SK-N-SH (cell line): ENCODE measurements at regions not wholly inside any gene's neighbourhood (a gene's known extent, or its start where the extent isn't known, plus 50 kb on each side); places are given as distances from the start of the nearest gene placed in this dataset.

Experiments
- CTCF ChIA-PET: fragments of 300-600, 350-600 bp; formaldehyde crosslinking; extraction: SDS; loops from one replicate; lab custom pipeline; 2021; lab: Yijun Ruan, JAX
- POLR2A ChIA-PET: fragments of 350-600 bp; sonication (Branson Sonifier 250); formaldehyde crosslinking; extraction: SDS; loops from one replicate; lab custom pipeline; 2020; ENCODE audit warnings: antibody characterized with exemption, inconsistent platforms; lab: Yijun Ruan, JAX
- DNase-seq: peaks from one replicate; pipeline ENCODE4 v3.0.0; 2012
- H2AFZ ChIP-seq: fragments of 200-600 bp; sonication (generic); 2 replicates; pipeline ENCODE4 v1.8.1; 2016; ENCODE audit warnings: antibody characterized with exemption, mild to moderate bottlenecking, low read depth
- H3F3A ChIP-seq: fragments of 200-600 bp; sonication (generic); replicated peaks from 2 replicates; pipeline ENCODE3; 2016; ENCODE audit warnings: antibody characterized with exemption, mild to moderate bottlenecking; ENCODE audit not compliant: insufficient read depth
- H3K27ac ChIP-seq, 2 experiments: fragments of 200-500 bp in 1 of 2; fragments of 200-600 bp in 1 of 2; sonication (Bioruptor generic) in 1 of 2; sonication (generic), shearing (Covaris generic) in 1 of 2; 2 replicates each; pipeline versions ENCODE4 v1.5.1 to v1.6.1; 2014 to 2016; ENCODE audit warnings: low read depth in 2 of 2, inconsistent platforms in 1 of 2, low read length in 1 of 2, mild to moderate bottlenecking in 1 of 2, mixed read lengths in 1 of 2
- H3K27me3 ChIP-seq: fragments of 200-600 bp; sonication (generic), shearing (Covaris generic); 2 replicates; pipeline ENCODE4 v1.6.1; 2016; ENCODE audit warnings: mixed run types; ENCODE audit not compliant: insufficient read depth
- H3K36me3 ChIP-seq, 2 experiments: fragments of 200-500 bp in 1 of 2; fragments of 200-600 bp in 1 of 2; sonication (Bioruptor generic) in 1 of 2; sonication (generic) in 1 of 2; replicated peaks in 1 of 2; 2 replicates each; pipeline versions ENCODE3 to v1.5.1; 2014 to 2016; ENCODE audit warnings: low read length in 1 of 2, mild to moderate bottlenecking in 1 of 2; ENCODE audit not compliant: insufficient read depth in 2 of 2, control insufficient read depth in 1 of 2
- H3K4me1 ChIP-seq, 2 experiments: fragments of 200-500 bp in 1 of 2; fragments of 200-600 bp in 1 of 2; sonication (Bioruptor generic) in 1 of 2; sonication (generic), shearing (Covaris generic) in 1 of 2; 2 replicates each; pipeline versions ENCODE4 v1.5.1 to v1.6.1; 2014 to 2016; ENCODE audit warnings: low read depth in 1 of 2, low read length in 1 of 2, mixed run types in 1 of 2; ENCODE audit not compliant: insufficient read depth in 2 of 2, control insufficient read depth in 1 of 2
- H3K4me2 ChIP-seq: fragments of 200-600 bp; sonication (generic), shearing (Covaris generic); 2 replicates; pipeline ENCODE4 v1.6.1; 2017; ENCODE audit warnings: mixed run types
- H3K4me3 ChIP-seq, 2 experiments: fragments of 200-500 bp in 1 of 2; fragments of 200-600 bp in 1 of 2; sonication (Bioruptor generic) in 1 of 2; sonication (generic), shearing (Covaris generic) in 1 of 2; 2 replicates each; pipeline versions ENCODE4 v1.5.1 to v1.8.1; 2014 to 2016; ENCODE audit warnings: low read depth in 2 of 2, inconsistent platforms in 1 of 2, low read length in 1 of 2, mild to moderate bottlenecking in 1 of 2, mixed read lengths in 1 of 2, moderate library complexity in 1 of 2
- H3K79me2 ChIP-seq: fragments of 200-600 bp; sonication (generic); 2 replicates; pipeline ENCODE4 v1.8.1; 2017; ENCODE audit warnings: mild to moderate bottlenecking; ENCODE audit not compliant: insufficient read depth
- H3K9ac ChIP-seq: fragments of 200-600 bp; sonication (generic); 2 replicates; pipeline ENCODE4 v1.6.1; 2017; ENCODE audit warnings: mixed run types
- H3K9me2 ChIP-seq: fragments of 200-600 bp; sonication (generic); 2 replicates; pipeline ENCODE4 v1.6.1; 2017; ENCODE audit warnings: mixed run types
- H3K9me3 ChIP-seq: fragments of 200-600 bp; sonication (generic); 2 replicates; pipeline ENCODE4 v1.6.1; 2017; ENCODE audit warnings: mixed run types, mild to moderate bottlenecking, moderate library complexity
- H4K20me1 ChIP-seq: fragments of 200-600 bp; sonication (generic); 2 replicates; pipeline ENCODE4 v1.6.1; 2017; ENCODE audit warnings: mild to moderate bottlenecking, mixed run types; ENCODE audit not compliant: insufficient read depth
- ELF1 ChIP-seq: IDR thresholded peaks from 2 replicates; pipeline ENCODE4 v1.4.0; 2012
- FOXJ3 ChIP-seq: sonication (generic); formaldehyde crosslinking; IDR thresholded peaks from 2 replicates; pipeline ENCODE4 v1.5.1; 2020; ENCODE audit warnings: mild to moderate bottlenecking, missing genetic modification reagents
- FOXM1 ChIP-seq: IDR thresholded peaks from 2 replicates; pipeline ENCODE4 v1.4.0; 2012; ENCODE audit warnings: low read depth, mild to moderate bottlenecking
- GABPA ChIP-seq: IDR thresholded peaks from 2 replicates; pipeline ENCODE4 v1.4.0; 2012; ENCODE audit warnings: low read depth, mild to moderate bottlenecking
- GATA2 ChIP-seq: sonication (generic); formaldehyde crosslinking; IDR thresholded peaks from 2 replicates; pipeline ENCODE4 v1.5.0; 2020; ENCODE audit warnings: mild to moderate bottlenecking, missing genetic modification reagents
- IRF3 ChIP-seq: fragments of 150-350 bp; IDR thresholded peaks from 2 replicates; pipeline ENCODE4 v1.6.1; 2016; ENCODE audit warnings: mild to moderate bottlenecking, low read depth, low read length
- JUND ChIP-seq: IDR thresholded peaks from 2 replicates; pipeline ENCODE4 v1.4.0; 2012
- MEF2A ChIP-seq: IDR thresholded peaks from 2 replicates; pipeline ENCODE4 v1.4.0; 2012; ENCODE audit warnings: low read depth, borderline replicate concordance
- MXI1 ChIP-seq: IDR thresholded peaks from 2 replicates; pipeline ENCODE4 v1.6.1; 2012; ENCODE audit warnings: mild to moderate bottlenecking, low read depth, low read length, improper control_type of control experiment
- NFIC ChIP-seq: IDR thresholded peaks from 2 replicates; pipeline ENCODE4 v1.4.0; 2012; ENCODE audit warnings: borderline replicate concordance
- NRF1 ChIP-seq: IDR thresholded peaks from 2 replicates; pipeline ENCODE4 v1.6.1; 2012; ENCODE audit warnings: low read depth, mild to moderate bottlenecking, low read length
- POLR2AphosphoS5 ChIP-seq: IDR thresholded peaks from 2 replicates; pipeline ENCODE4 v1.6.1; 2012; ENCODE audit warnings: low read depth, low read length
- TAF1 ChIP-seq: IDR thresholded peaks from 2 replicates; pipeline ENCODE4 v1.6.1; 2012; ENCODE audit warnings: low read depth, mild to moderate bottlenecking, low read length, moderate library complexity, borderline replicate concordance
- TCF12 ChIP-seq: IDR thresholded peaks from 2 replicates; pipeline ENCODE4 v1.4.0; 2012
- TEAD4 ChIP-seq: IDR thresholded peaks from 2 replicates; pipeline ENCODE4 v1.4.0; 2012; ENCODE audit warnings: mild to moderate bottlenecking, borderline replicate concordance; ENCODE audit not compliant: insufficient read depth
- YY1 ChIP-seq: IDR thresholded peaks from 2 replicates; pipeline ENCODE4 v1.4.0; 2012; ENCODE audit warnings: low read depth, mild to moderate bottlenecking
- WGBS: methylation state at CpG from one replicate; pipeline ENCODE4 v1.1.6; 2017; ENCODE audit warnings: low lambda C conversion rate; 5-methylcytosine and 5-hydroxymethylcytosine counted together
- TF ChIP-seq, protein P1 (sequence below): IDR thresholded peaks from 2 replicates; pipeline ENCODE4 v1.4.0; 2012; ENCODE audit warnings: low read depth, borderline replicate concordance
- TF ChIP-seq, protein P2 (sequence below): IDR thresholded peaks from 2 replicates; pipeline ENCODE4 v1.4.0; 2012; ENCODE audit warnings: low read depth
- TF ChIP-seq, protein P3 (sequence below): IDR thresholded peaks from 2 replicates; pipeline ENCODE4; 2012
- TF ChIP-seq, protein P4 (sequence below): fragments of 150-350 bp; IDR thresholded peaks from 2 replicates; pipeline ENCODE4 v1.6.1; 2017; ENCODE audit warnings: antibody characterized with exemption, low read length, low read depth, borderline replicate concordance
- TF ChIP-seq, protein P5 (sequence below): IDR thresholded peaks from 2 replicates; pipeline ENCODE4 v1.4.0; 2012; ENCODE audit warnings: low read depth, borderline replicate concordance

GRCh38 chr16:27123795-27124409 lies 57.2 kb downstream of the C16orf82 start:
- H2AFZ ChIP-seq: no peak overlapping the region

DNA sequence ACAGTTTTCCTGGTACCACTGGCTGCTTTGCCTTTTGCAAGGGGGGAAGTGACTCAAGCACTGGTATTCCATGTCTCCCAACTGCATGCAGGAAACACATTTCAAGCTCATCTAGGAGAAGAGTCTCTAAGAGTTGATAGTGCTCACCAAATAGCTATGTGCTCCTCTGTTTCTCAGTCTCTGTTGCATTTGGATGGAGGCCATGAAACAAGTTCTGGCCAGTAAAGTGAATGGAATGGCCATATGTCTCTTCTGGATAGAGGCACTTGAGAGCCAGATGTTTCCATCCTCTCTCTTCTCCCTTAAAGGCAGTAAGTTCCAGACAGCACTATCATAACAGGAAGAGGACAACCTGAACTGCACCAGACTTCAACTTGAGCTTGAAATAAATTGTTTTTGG lies 60.6 kb downstream of the C16orf82 start:
- ChIA-PET CTCF (interaction anchor here (1.2 kb wide), 1 partner anchor 20 kb away, joined by 3 read pairs; no protein-coding TSS in a partner anchor), POLR2A (no interaction called here)
- H3K9me3 ChIP-seq: no peaks in the 10 kb centered on the region
- H3K36me3 ChIP-seq: no peaks in the 10 kb centered on the region
- H3F3A ChIP-seq: no peaks in the 10 kb centered on the region
- H2AFZ ChIP-seq: no peak overlapping the region
- peaks cover 0 to 9% of the 10 kb centered on the region in 2 experiments; a peak in 1 of 4 replicates for H3K4me1 ChIP-seq
- H4K20me1 ChIP-seq: no peaks in the 10 kb centered on the region
- no peak overlapping the region for H3K27ac ChIP-seq
- no peaks in the 10 kb centered on the region for H3K27me3 ChIP-seq
- no peak overlapping the region for H3K9ac ChIP-seq
- no peak overlapping the region for H3K4me2 ChIP-seq
- no peaks in the 10 kb centered on the region for H3K79me2 ChIP-seq
- no peak overlapping the region for H3K4me3 ChIP-seq
- H3K9me2 ChIP-seq: no peaks in the 10 kb centered on the region
- DNase-seq: no peak
- no peak for TF ChIP-seq NRF1
- no peak for TF ChIP-seq TCF12
- TF ChIP-seq POLR2AphosphoS5: no peak
- TF ChIP-seq IRF3: no peak
- TF ChIP-seq, protein P1, sequence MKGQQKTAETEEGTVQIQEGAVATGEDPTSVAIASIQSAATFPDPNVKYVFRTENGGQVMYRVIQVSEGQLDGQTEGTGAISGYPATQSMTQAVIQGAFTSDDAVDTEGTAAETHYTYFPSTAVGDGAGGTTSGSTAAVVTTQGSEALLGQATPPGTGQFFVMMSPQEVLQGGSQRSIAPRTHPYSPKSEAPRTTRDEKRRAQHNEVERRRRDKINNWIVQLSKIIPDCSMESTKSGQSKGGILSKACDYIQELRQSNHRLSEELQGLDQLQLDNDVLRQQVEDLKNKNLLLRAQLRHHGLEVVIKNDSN: no peak
- TF ChIP-seq, protein P2, sequence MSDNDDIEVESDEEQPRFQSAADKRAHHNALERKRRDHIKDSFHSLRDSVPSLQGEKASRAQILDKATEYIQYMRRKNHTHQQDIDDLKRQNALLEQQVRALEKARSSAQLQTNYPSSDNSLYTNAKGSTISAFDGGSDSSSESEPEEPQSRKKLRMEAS: no peak
- no peak for TF ChIP-seq JUND
- no peak for TF ChIP-seq MXI1
- no peak for TF ChIP-seq TEAD4
- TF ChIP-seq YY1: no peak

More at GRCh38 chr16:27123795-27124409, 57.2 kb downstream of the C16orf82 start:
- no peak for DNase-seq
- ChIA-PET CTCF (interaction anchor here (1.2 kb wide), 1 partner anchor 14 kb away, joined by 4 read pairs; no protein-coding TSS in a partner anchor), POLR2A (no interaction called here)
- TF ChIP-seq JUND (no peak), GATA2 (CRISPR knock-in tag) (no peak), TAF1 (no peak), NFIC (no peak), GABPA (no peak), FOXJ3 (no peak), TEAD4 (no peak), TCF12 (no peak), MXI1 (no peak), MEF2A (no peak), YY1 (no peak), FOXM1 (no peak), ELF1 (no peak)
- TF ChIP-seq, protein P3, sequence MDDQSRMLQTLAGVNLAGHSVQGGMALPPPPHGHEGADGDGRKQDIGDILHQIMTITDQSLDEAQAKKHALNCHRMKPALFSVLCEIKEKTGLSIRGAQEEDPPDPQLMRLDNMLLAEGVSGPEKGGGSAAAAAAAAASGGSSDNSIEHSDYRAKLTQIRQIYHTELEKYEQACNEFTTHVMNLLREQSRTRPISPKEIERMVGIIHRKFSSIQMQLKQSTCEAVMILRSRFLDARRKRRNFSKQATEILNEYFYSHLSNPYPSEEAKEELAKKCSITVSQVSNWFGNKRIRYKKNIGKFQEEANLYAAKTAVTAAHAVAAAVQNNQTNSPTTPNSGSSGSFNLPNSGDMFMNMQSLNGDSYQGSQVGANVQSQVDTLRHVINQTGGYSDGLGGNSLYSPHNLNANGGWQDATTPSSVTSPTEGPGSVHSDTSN: no peak
- TF ChIP-seq, protein P4, sequence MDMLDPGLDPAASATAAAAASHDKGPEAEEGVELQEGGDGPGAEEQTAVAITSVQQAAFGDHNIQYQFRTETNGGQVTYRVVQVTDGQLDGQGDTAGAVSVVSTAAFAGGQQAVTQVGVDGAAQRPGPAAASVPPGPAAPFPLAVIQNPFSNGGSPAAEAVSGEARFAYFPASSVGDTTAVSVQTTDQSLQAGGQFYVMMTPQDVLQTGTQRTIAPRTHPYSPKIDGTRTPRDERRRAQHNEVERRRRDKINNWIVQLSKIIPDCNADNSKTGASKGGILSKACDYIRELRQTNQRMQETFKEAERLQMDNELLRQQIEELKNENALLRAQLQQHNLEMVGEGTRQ: no peak
- TF ChIP-seq, protein P5, sequence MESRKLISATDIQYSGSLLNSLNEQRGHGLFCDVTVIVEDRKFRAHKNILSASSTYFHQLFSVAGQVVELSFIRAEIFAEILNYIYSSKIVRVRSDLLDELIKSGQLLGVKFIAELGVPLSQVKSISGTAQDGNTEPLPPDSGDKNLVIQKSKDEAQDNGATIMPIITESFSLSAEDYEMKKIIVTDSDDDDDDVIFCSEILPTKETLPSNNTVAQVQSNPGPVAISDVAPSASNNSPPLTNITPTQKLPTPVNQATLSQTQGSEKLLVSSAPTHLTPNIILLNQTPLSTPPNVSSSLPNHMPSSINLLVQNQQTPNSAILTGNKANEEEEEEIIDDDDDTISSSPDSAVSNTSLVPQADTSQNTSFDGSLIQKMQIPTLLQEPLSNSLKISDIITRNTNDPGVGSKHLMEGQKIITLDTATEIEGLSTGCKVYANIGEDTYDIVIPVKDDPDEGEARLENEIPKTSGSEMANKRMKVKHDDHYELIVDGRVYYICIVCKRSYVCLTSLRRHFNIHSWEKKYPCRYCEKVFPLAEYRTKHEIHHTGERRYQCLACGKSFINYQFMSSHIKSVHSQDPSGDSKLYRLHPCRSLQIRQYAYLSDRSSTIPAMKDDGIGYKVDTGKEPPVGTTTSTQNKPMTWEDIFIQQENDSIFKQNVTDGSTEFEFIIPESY: no peak
- TF ChIP-seq, protein P2: no peak
- H3K79me2 ChIP-seq: no peaks in the 10 kb centered on the region
- peaks cover 0 to 4% of the 10 kb centered on the region in 2 experiments; a peak in 1 of 4 replicates for H3K4me1 ChIP-seq
- no peaks in the 10 kb centered on the region for H3K27me3 ChIP-seq
- H3K9me3 ChIP-seq: peaks cover 5% of the 10 kb centered on the region; the same call in 1 of the 2 replicates
- H3K4me3 ChIP-seq: no peak overlapping the region
- no peak overlapping the region for H3K27ac ChIP-seq
- no peaks in the 10 kb centered on the region for H4K20me1 ChIP-seq
- H3K9ac ChIP-seq: no peak overlapping the region
- 10% methylated on average over 7 of the region's 7 CpGs for whole genome bisulfite sequencing
- no peaks in the 10 kb centered on the region for H3K36me3 ChIP-seq
- H3F3A ChIP-seq: no peaks in the 10 kb centered on the region
- H3K9me2 ChIP-seq: no peaks in the 10 kb centered on the region
- H3K4me2 ChIP-seq: no peak overlapping the region
